Chondrocyte (in vitro differentiated cells): ENCODE measurements at regions not wholly inside any gene's neighbourhood (a gene's known extent, or its start where the extent isn't known, plus 50 kb on each side); places are given as distances from the start of the nearest gene placed in this dataset.

Experiments used
- DNase-seq: peaks from one replicate; pipeline ENCODE4 v3.0.0; 2021; ENCODE audit warnings: mixed read lengths, low spot score
- H3K27ac Mint-ChIP-seq: one replicate; pipeline ENCODE4 v1.8.0; 2021; ENCODE audit warnings: mild to moderate bottlenecking, moderate library complexity, mixed read lengths; ENCODE audit not compliant: unreplicated experiment
- H3K27me3 Mint-ChIP-seq: 2 replicates; pipeline ENCODE4 v1.8.0; 2021; ENCODE audit warnings: low read depth, mixed read lengths
- H3K36me3 Mint-ChIP-seq: 2 replicates; pipeline ENCODE4 v1.8.0; 2021; ENCODE audit warnings: low read depth, mixed read lengths
- H3K4me1 Mint-ChIP-seq: 2 replicates; pipeline ENCODE4 v1.8.0; 2021; ENCODE audit warnings: low read depth, mild to moderate bottlenecking, mixed read lengths
- H3K4me3 Mint-ChIP-seq: one replicate; pipeline ENCODE4 v1.8.0; 2021; ENCODE audit warnings: mild to moderate bottlenecking, moderate library complexity, mixed read lengths; ENCODE audit not compliant: unreplicated experiment
- H3K9me3 Mint-ChIP-seq: 2 replicates; pipeline ENCODE4 v1.8.0; 2021; ENCODE audit warnings: low read depth, mixed read lengths
- TF ChIP-seq, protein P1 (sequence below): fragments of 200-600 bp; sonication (generic); IDR thresholded peaks from 2 replicates; pipeline ENCODE4 v1.5.0; 2021; ENCODE audit warnings: antibody characterized with exemption, mild to moderate bottlenecking, moderate library complexity

- Mint-ChIP-seq H3K4me1 (no peaks in the 10 kb centered on the region), H3K27me3 (no peaks in the 10 kb centered on the region), H3K36me3 (no peaks in the 10 kb centered on the region), H3K9me3 (peaks cover 13% of the 10 kb centered on the region), H3K4me3 (no peak overlapping the region), H3K27ac (no peak overlapping the region)
- no peak for DNase-seq
- TF ChIP-seq, protein P1, sequence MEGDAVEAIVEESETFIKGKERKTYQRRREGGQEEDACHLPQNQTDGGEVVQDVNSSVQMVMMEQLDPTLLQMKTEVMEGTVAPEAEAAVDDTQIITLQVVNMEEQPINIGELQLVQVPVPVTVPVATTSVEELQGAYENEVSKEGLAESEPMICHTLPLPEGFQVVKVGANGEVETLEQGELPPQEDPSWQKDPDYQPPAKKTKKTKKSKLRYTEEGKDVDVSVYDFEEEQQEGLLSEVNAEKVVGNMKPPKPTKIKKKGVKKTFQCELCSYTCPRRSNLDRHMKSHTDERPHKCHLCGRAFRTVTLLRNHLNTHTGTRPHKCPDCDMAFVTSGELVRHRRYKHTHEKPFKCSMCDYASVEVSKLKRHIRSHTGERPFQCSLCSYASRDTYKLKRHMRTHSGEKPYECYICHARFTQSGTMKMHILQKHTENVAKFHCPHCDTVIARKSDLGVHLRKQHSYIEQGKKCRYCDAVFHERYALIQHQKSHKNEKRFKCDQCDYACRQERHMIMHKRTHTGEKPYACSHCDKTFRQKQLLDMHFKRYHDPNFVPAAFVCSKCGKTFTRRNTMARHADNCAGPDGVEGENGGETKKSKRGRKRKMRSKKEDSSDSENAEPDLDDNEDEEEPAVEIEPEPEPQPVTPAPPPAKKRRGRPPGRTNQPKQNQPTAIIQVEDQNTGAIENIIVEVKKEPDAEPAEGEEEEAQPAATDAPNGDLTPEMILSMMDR = no peak
Measured at GRCh38 chr11:41579546-41579945, 120.1 kb upstream of the LRRC4C start.

GRCh38 chr11:41609511-41609910, 150.1 kb upstream of the LRRC4C start:
- Mint-ChIP-seq H3K27me3 (no peaks in the 10 kb centered on the region), H3K4me3 (no peak overlapping the region), H3K4me1 (no peaks in the 10 kb centered on the region), H3K27ac (no peak overlapping the region), H3K36me3 (no peaks in the 10 kb centered on the region), H3K9me3 (peaks cover 20% of the 10 kb centered on the region)
- TF ChIP-seq, protein P1 = no peak
- DNase-seq = no peak

- TF ChIP-seq, protein P1 = no peak
- Mint-ChIP-seq H3K4me1 (no peaks in the 10 kb centered on the region), H3K27ac (no peak overlapping the region), H3K4me3 (no peak overlapping the region), H3K27me3 (no peaks in the 10 kb centered on the region), H3K36me3 (no peaks in the 10 kb centered on the region), H3K9me3 (peaks cover 35% of the 10 kb centered on the region)
- DNase-seq = no peak
Measured at GRCh38 chr11:41612415-41612814, 153.0 kb upstream of the LRRC4C start.

GRCh38 chr11:41613326-41613725, 153.9 kb upstream of the LRRC4C start:
- TF ChIP-seq, protein P1 = no peak
- Mint-ChIP-seq H3K36me3 (no peaks in the 10 kb centered on the region), H3K4me3 (no peak overlapping the region), H3K27me3 (no peaks in the 10 kb centered on the region), H3K9me3 (peaks cover 35% of the 10 kb centered on the region), H3K27ac (no peak overlapping the region), H3K4me1 (no peaks in the 10 kb centered on the region)
- no peak for DNase-seq

- TF ChIP-seq, protein P1 = no peak
- H3K9me3 Mint-ChIP-seq = peaks cover 43% of the 10 kb centered on the region
Measured at GRCh38 chr11:41622707-41623359, 163.4 kb upstream of the LRRC4C start.

More at GRCh38 chr11:41622707-41623359, 163.4 kb upstream of the LRRC4C start:
- H3K27me3 Mint-ChIP-seq = no peaks in the 10 kb centered on the region
- no peaks in the 10 kb centered on the region for H3K4me1 Mint-ChIP-seq
- no peaks in the 10 kb centered on the region for H3K36me3 Mint-ChIP-seq
- peak; percentile 89 for DNase-seq
- no peak overlapping the region for H3K27ac Mint-ChIP-seq
- H3K4me3 Mint-ChIP-seq = no peak overlapping the region
